Liver (tissue), 8 donors: ENCODE measurements at regions not wholly inside any gene's neighbourhood (a gene's known extent, or its start where the extent isn't known, plus 50 kb on each side); places are given as distances from the start of the nearest gene placed in this dataset.

Experiments
- DNase-seq: peaks from one replicate; pipeline ENCODE4 v3.0.0-alpha.2; 2017; ENCODE audit warnings: low spot score
- H3K27ac ChIP-seq, 2 donors: one replicate each; pipeline ENCODE4 v1.7.0; 2013; ENCODE audit warnings: inconsistent platforms in 2 of 2, low read length in 2 of 2, control low read depth in 1 of 2, low read depth in 1 of 2, mild to moderate bottlenecking in 1 of 2
- H3K27me3 ChIP-seq, 4 donors: one replicate each; pipeline versions ENCODE4 v1.6.1 to v1.7.0; 2013; ENCODE audit warnings: low read length in 3 of 4, inconsistent platforms in 1 of 4, mild to moderate bottlenecking in 1 of 4, moderate library complexity in 1 of 4; ENCODE audit not compliant: control insufficient read depth in 4 of 4, insufficient read depth in 4 of 4
- H3K36me3 ChIP-seq, 4 donors: one replicate each; pipeline versions ENCODE4 v1.6.1 to v1.7.0; 2013; ENCODE audit warnings: low read length in 3 of 4, mild to moderate bottlenecking in 3 of 4, low read depth in 1 of 4, moderate library complexity in 1 of 4; ENCODE audit not compliant: control insufficient read depth in 4 of 4, insufficient read depth in 3 of 4
- H3K4me1 ChIP-seq, 4 donors: one replicate each; pipeline versions ENCODE4 v1.6.1 to v1.7.0; 2013; ENCODE audit warnings: low read length in 3 of 4, mild to moderate bottlenecking in 3 of 4, moderate library complexity in 1 of 4; ENCODE audit not compliant: control insufficient read depth in 4 of 4, insufficient read depth in 4 of 4
- H3K4me3 ChIP-seq, 3 donors: one replicate each; pipeline versions ENCODE4 v1.6.1 to v1.7.0; 2013; ENCODE audit warnings: low read length in 3 of 3, control low read depth in 1 of 3, low read depth in 1 of 3, mild to moderate bottlenecking in 1 of 3
- H3K9ac ChIP-seq, 2 donors: one replicate each; pipeline ENCODE4 v1.7.0; 2013; ENCODE audit warnings: low read length in 2 of 2, mild to moderate bottlenecking in 2 of 2, moderate library complexity in 2 of 2, control low read depth in 1 of 2, low read depth in 1 of 2
- H3K9me3 ChIP-seq, 4 donors: one replicate each; pipeline versions ENCODE4 v1.6.1 to v1.7.0; 2013; ENCODE audit warnings: low read length in 3 of 4; ENCODE audit not compliant: control insufficient read depth in 4 of 4
- ATF3 ChIP-seq: IDR thresholded peaks from 2 replicates; pipeline ENCODE4 v1.6.1; 2016; ENCODE audit warnings: antibody characterized with exemption
- CTCF ChIP-seq: fragments of 150-350 bp; IDR thresholded peaks from 2 replicates; pipeline ENCODE4 v1.5.1; 2017; ENCODE audit warnings: improper control_type of control experiment, low read depth, low read length; ENCODE audit not compliant: missing input control
- EGR1 ChIP-seq, 2 donors: IDR thresholded peaks; 2 replicates each; pipeline ENCODE4 v1.6.1; 2016 to 2018; ENCODE audit warnings: antibody characterized with exemption in 2 of 2, low read depth in 2 of 2
- FOXA2 ChIP-seq: IDR thresholded peaks from 2 replicates; pipeline ENCODE4 v1.6.1; 2016; ENCODE audit warnings: antibody characterized with exemption
- GABPA ChIP-seq, 2 donors: IDR thresholded peaks in 1 of 2; conservative IDR thresholded peaks in 1 of 2; 2 replicates each; pipeline ENCODE4 v1.6.1; 2016; ENCODE audit warnings: antibody characterized with exemption in 2 of 2, mild to moderate bottlenecking in 1 of 2, moderate library complexity in 1 of 2
- HNF4A ChIP-seq, 2 donors: conservative IDR thresholded peaks; 2 replicates each; pipeline ENCODE4 v1.6.1; 2016; ENCODE audit warnings: antibody characterized with exemption in 2 of 2, mild to moderate bottlenecking in 2 of 2
- JUND ChIP-seq, 2 donors: IDR thresholded peaks; 2 replicates each; pipeline ENCODE4 v1.6.1; 2016; ENCODE audit warnings: antibody characterized with exemption in 2 of 2
- NR2F2 ChIP-seq: IDR thresholded peaks from 2 replicates; pipeline ENCODE4 v1.6.1; 2016; ENCODE audit warnings: antibody characterized with exemption
- RAD21 ChIP-seq, 2 donors: IDR thresholded peaks; 2 replicates each; pipeline ENCODE4 v1.6.1; 2016; ENCODE audit warnings: antibody characterized with exemption in 2 of 2, mild to moderate bottlenecking in 2 of 2
- REST ChIP-seq: IDR thresholded peaks from 2 replicates; pipeline ENCODE4 v1.6.1; 2016; ENCODE audit warnings: antibody characterized with exemption, mild to moderate bottlenecking
- RXRA ChIP-seq, 2 donors: IDR thresholded peaks; 2 replicates each; pipeline ENCODE4 v1.6.1; 2017 to 2018; ENCODE audit warnings: antibody characterized with exemption in 2 of 2, mild to moderate bottlenecking in 1 of 2
- SP1 ChIP-seq: IDR thresholded peaks from 2 replicates; pipeline ENCODE4 v1.6.1; 2018; ENCODE audit warnings: antibody characterized with exemption, mild to moderate bottlenecking
- TAF1 ChIP-seq: conservative IDR thresholded peaks from 2 replicates; pipeline ENCODE4 v1.6.1; 2016; ENCODE audit warnings: antibody characterized with exemption, mild to moderate bottlenecking
- YY1 ChIP-seq: IDR thresholded peaks from 2 replicates; pipeline ENCODE4 v1.6.1; 2016; ENCODE audit warnings: antibody characterized with exemption, mild to moderate bottlenecking
- WGBS: extraction: QIAGEN DNeasy Blood & Tissue Kit; methylation state at CpG from one replicate; pipeline ENCODE4 v1.1.7; 2013; 5-methylcytosine and 5-hydroxymethylcytosine counted together
- donor health status: healthy.
- donor health status: healthy.
- donor health status: healthy.
- donor health status: healthy.
- donor health status: healthy.

DNA sequence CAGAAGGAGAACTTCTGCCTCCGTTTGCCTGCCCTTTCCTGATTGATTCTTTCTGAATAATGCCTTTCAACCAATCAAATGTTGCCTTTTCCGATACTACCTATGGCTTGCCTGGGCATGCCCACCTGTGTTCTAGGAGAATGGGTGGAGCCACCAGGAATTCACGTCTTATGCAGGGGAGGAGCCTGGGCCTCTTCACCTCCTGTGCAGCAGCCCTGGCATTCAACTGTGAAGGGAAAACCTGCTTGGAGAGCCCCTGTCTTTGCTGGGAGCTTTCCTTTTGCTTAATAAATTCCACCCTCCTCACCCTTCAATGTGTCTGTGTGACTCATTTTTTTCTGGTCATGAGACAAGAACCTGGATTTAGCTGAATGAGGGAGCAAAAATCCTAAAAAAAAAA, 730.7 kb downstream of the UQCRFS1 start:
- Histone ChIP-seq H3K9ac (no peak overlapping the region), H3K27ac (no peak overlapping the region), H3K4me1 (peaks cover 2 to 8% (median 6%) of the 10 kb centered on the region in 4 donors), H3K4me3 (no peak overlapping the region), H3K27me3 (no peaks in the 10 kb centered on the region), H3K36me3 (no peaks in the 10 kb centered on the region), H3K9me3 (no peaks in the 10 kb centered on the region)
- 89% methylated on average over 3 of the region's 3 CpGs for WGBS
- TF ChIP-seq NR2F2 (no peak), HNF4A (conservative IDR thresholded peaks at IDR 0.05) (no peak), SP1 (no peak), REST (no peak), JUND (IDR thresholded peaks at IDR 0.05) (no peak), CTCF (no peak), YY1 (no peak), EGR1 (IDR thresholded peaks at IDR 0.05; ENCODE audit: low read depth in 2 of 2) (no peak), ATF3 (no peak), FOXA2 (no peak), TAF1 (no peak), GABPA (IDR thresholded peaks at IDR 0.05 in 1 of 2, conservative IDR thresholded peaks at IDR 0.05 in 1 of 2) (no peak), RXRA (IDR thresholded peaks at IDR 0.05) (no peak)
- DNase-seq: no peak

DNA sequence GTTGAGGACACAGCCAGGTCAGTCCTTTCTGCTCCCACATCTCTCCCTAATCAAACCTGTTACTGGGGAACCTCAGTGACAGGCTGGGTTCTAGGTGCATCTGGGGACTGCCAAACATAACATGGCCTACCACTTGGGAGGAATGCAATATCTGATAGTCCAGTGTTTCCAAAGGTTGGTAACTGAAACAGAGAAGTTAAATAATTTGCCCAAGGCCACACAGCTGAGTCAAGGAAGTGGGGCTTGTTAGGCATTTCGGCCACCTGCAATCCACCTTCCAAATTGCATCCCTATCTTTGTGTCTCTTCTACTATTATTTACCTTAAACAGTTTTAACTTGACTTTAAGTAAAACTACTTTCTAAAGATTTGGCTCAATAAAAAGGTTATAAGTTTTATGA, 731.3 kb downstream of the UQCRFS1 start:
- TF ChIP-seq ATF3 (no peak), REST (no peak), HNF4A (conservative IDR thresholded peaks at IDR 0.05) (no peak), RAD21 (IDR thresholded peaks at IDR 0.05) (no peak), CTCF (no peak), JUND (IDR thresholded peaks at IDR 0.05) (no peak)
- Histone ChIP-seq H3K36me3 (no peaks in the 10 kb centered on the region), H3K9ac (no peak overlapping the region), H3K4me3 (no peak overlapping the region), H3K9me3 (no peaks in the 10 kb centered on the region), H3K27ac (peak overlapping the region; percentile 71 to 82), H3K4me1 (peaks cover 2 to 8% (median 6%) of the 10 kb centered on the region in 4 donors), H3K27me3 (no peaks in the 10 kb centered on the region)
- WGBS: 97% methylated on average over 1 of the region's 1 CpG
- no peak for DNase-seq
